ENCODE measurements at regions not wholly inside any gene's neighbourhood (a gene's known extent, or its start where the extent isn't known, plus 50 kb on each side); places are given as distances from the start of the nearest gene placed in this dataset.

DNA sequence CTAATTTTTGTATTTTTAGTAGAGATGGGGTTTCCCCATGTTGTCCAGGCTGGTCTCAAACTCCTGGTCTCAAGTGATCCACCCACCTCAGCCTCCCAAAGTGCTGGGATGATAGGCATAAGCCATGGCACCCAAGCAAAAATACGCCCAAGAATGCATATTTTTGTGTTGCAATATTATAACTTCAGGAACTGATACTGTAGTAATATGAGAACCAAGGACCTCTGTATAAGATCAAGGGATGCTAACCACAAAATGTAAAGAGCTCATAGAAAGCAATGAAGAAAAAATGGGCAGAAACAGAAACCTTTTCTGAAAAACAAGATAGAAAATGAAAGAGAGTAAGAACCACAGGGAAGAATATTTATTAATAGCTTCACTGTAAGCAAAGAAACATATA lies 183.6 kb upstream of the RPL38 start:
- no CpG with 5 or more reads among the region's 1 CpG for WGBS (ENCODE audit: insufficient coverage)
- H3K4me1 ChIP-seq (ENCODE audit: control insufficient read depth, insufficient read depth, low read length): peaks cover 39% of the 10 kb centered on the region
- H3K27ac ChIP-seq (ENCODE audit: low read depth, low read length): no peak overlapping the region
- no peaks in the 10 kb centered on the region for H3K9me3 ChIP-seq (ENCODE audit: control insufficient read depth, insufficient read depth, low read length)
- H3K36me3 ChIP-seq (ENCODE audit: control insufficient read depth, insufficient read depth, low read length): no peaks in the 10 kb centered on the region
- no peak for DNase-seq (ENCODE audit: low read depth in 4 of 6, low spot score in 6 of 6)
- no peak overlapping the region for H3K4me3 ChIP-seq (ENCODE audit: low read depth, low read length)
- peaks cover 3% of the 10 kb centered on the region for H3K27me3 ChIP-seq (ENCODE audit: control insufficient read depth, insufficient read depth, low read length)

DNA sequence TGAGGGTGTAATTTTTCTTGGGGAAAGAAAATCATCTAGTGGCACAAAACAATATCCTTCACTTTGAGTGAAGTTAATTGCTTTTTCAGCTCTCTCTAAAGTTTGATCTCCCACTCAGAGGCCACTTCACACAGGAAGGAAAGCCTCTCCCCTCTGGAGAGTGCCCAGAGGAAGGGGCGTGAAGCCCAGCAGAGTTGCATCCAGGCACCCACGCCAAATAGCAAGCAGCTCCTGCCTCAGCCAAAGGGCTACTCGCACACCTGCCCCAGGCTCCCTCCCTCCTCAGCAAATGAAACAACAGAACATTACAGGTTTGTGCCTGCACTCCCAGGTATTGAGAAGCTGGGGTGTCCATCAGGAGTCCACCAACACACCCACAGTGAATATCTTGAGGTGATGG lies 183.0 kb upstream of the RPL38 start:
- H3K27ac ChIP-seq (ENCODE audit: low read depth, low read length): no peak overlapping the region
- no peaks in the 10 kb centered on the region for H3K36me3 ChIP-seq (ENCODE audit: control insufficient read depth, insufficient read depth, low read length)
- H3K4me1 ChIP-seq (ENCODE audit: control insufficient read depth, insufficient read depth, low read length): peaks cover 40% of the 10 kb centered on the region
- 46% methylated on average over 2 of the region's 3 CpGs for WGBS (ENCODE audit: insufficient coverage)
- peaks cover 3% of the 10 kb centered on the region for H3K27me3 ChIP-seq (ENCODE audit: control insufficient read depth, insufficient read depth, low read length)
- no peak for DNase-seq (ENCODE audit: low read depth in 4 of 6, low spot score in 6 of 6)
- H3K9me3 ChIP-seq (ENCODE audit: control insufficient read depth, insufficient read depth, low read length): no peaks in the 10 kb centered on the region
- no peak overlapping the region for H3K4me3 ChIP-seq (ENCODE audit: low read depth, low read length)

DNA sequence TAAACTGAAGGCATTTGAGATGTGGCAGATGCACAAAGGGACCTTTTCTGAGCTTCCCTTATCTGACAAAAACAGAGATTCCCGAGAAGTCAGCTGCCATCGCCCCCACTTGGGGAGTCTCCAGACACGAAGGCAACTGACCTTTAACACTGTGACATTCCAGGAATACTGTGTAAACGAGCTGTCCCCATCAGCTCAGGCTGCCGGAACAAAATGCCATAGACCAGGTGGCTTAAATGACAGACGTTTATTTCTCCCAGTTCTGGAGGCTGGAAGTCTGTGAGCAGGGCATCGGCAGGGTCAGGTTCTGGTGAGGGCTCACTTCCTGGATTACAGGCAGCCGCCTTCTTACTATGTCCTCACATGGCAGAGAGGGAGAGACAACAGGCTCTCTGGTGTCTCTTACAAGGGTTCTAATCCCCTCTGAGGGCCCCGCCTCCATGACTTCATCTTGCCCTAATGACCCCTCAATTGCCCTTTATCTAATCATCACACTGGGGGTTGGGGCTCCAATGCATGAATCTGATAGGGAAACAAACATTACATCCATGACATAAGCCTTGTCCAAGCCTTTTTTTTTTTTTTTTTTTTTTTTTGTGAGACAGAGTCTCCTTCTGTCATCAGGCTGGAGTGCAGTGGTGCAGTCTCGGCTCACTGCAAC lies 178.5 kb upstream of the RPL38 start:
- no peaks in the 10 kb centered on the region for H3K9me3 ChIP-seq (ENCODE audit: control insufficient read depth, insufficient read depth, low read length)
- no peaks in the 10 kb centered on the region for H3K36me3 ChIP-seq (ENCODE audit: control insufficient read depth, insufficient read depth, low read length)
- peaks cover 10% of the 10 kb centered on the region for H3K4me1 ChIP-seq (ENCODE audit: control insufficient read depth, insufficient read depth, low read length)
- H3K4me3 ChIP-seq (ENCODE audit: low read depth, low read length): no peak overlapping the region
- H3K27me3 ChIP-seq (ENCODE audit: control insufficient read depth, insufficient read depth, low read length): no peaks in the 10 kb centered on the region
- no peak overlapping the region for H3K27ac ChIP-seq (ENCODE audit: low read depth, low read length)
- WGBS (ENCODE audit: insufficient coverage): 33% methylated on average over 7 of the region's 10 CpGs
- DNase-seq (ENCODE audit: low read depth in 4 of 6, low spot score in 6 of 6): no peak

DNA sequence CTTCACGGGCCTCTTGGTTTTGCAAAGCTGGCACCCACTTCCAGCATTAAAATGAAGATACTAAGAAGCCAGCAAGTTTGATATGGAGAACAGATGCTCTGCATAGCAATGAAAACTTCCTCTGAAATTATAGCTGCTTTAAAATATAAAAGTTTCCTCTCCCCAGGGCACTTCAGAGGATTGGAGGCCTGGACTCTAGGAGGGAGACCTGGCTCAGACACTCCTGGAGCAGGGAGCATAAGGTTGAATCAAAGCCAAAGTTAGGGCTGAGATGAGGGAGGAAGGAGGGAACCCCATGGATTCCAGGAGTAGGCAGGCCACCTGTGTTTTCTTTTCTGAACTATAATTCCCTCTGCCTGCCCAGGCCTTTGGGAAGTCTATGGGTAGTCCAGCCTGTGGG lies 176.0 kb upstream of the RPL38 start:
- H3K4me3 ChIP-seq (ENCODE audit: low read depth, low read length): no peak overlapping the region
- WGBS (ENCODE audit: insufficient coverage): no CpG with 5 or more reads among the region's 1 CpG
- H3K4me1 ChIP-seq (ENCODE audit: control insufficient read depth, insufficient read depth, low read length): peaks cover 22% of the 10 kb centered on the region
- peak in 1 of 6 donors; percentile 76 for DNase-seq (ENCODE audit: low read depth in 4 of 6, low spot score in 6 of 6)
- H3K27ac ChIP-seq (ENCODE audit: low read depth, low read length): no peak overlapping the region
- H3K36me3 ChIP-seq (ENCODE audit: control insufficient read depth, insufficient read depth, low read length): no peaks in the 10 kb centered on the region
- H3K9me3 ChIP-seq (ENCODE audit: control insufficient read depth, insufficient read depth, low read length): no peaks in the 10 kb centered on the region
- no peaks in the 10 kb centered on the region for H3K27me3 ChIP-seq (ENCODE audit: control insufficient read depth, insufficient read depth, low read length)

DNA sequence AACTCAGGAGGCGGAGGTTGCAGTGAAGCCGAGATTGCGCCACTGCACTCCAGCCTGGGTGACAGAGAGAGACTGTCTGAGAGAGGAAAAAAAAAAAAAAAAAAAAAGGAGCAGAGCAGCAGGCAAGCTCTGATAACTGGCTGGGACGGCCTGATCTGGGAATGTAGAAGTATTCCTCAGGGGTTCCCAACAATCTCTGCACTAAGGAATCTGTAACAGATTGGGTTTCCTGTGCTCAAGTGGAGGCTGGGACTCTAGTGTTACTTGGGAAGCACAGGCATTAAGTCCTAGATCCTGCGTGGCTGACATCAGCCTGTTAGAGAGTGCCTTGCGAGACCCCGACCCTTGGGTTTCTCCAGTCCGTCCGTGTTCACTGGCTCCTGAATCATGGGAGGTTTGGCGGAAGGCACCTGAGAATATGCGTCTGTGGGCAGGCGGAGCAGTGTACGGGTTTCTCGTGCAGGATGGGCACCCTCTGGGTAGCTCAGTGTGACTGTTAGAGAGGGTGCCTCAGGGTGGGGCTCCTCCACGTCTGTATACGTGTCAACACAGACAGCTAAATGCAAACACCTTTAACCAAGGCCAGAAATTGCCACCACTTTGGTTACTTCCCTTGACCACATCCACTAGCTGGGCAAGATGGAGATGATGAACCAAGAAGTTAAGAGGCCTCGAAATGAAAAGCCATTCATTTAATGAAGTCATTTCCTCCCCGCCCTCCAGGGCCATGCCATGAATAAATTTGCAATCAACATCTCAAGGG lies 174.9 kb upstream of the RPL38 start:
- Histone ChIP-seq H3K27me3 (ENCODE audit: control insufficient read depth, insufficient read depth, low read length) (no peaks in the 10 kb centered on the region), H3K4me3 (ENCODE audit: low read depth, low read length) (no peak overlapping the region), H3K27ac (ENCODE audit: low read depth, low read length) (no peak overlapping the region), H3K36me3 (ENCODE audit: control insufficient read depth, insufficient read depth, low read length) (no peaks in the 10 kb centered on the region), H3K4me1 (ENCODE audit: control insufficient read depth, insufficient read depth, low read length) (peaks cover 24% of the 10 kb centered on the region), H3K9me3 (ENCODE audit: control insufficient read depth, insufficient read depth, low read length) (no peaks in the 10 kb centered on the region)
- no peak for DNase-seq (ENCODE audit: low read depth in 4 of 6, low spot score in 6 of 6)
- WGBS (ENCODE audit: insufficient coverage): 88% methylated on average over 16 of the region's 18 CpGs

DNA sequence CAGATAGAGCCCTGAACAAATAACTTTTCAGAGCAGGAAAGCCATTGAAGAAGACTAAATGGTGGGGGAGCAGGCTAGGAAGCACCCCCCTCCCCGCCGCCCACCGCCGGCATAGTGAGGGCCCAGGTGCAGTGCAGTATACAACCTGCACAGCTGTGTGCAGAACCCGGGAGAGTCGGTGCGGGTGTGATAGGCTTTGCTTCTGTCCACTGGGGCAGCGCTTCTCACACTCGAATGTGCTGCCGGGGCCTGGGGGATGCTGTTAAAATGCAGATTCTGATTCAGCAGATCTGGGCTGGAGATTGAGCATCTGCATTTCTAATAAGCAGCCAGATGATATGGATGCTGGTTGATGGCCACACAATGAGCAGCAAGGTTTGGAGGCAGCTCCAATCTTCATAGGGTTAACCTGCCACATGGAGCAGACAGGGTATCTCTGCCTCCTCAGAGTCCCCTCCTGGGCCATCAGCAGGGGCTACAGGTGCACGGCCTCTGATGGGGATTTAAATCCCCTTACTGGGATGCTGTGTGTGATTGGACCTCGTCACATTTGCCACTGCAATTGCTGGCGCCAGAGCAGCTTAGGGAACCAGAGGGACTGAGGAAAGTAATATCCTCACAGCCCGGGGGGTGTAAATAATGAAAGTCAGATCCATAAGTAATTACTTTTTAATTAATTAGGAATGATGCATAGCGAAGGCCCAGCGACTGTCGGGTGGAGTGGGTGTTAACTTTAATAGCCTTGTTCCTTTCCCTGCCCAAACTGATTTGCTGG lies 172.0 kb upstream of the RPL38 start:
- no peaks in the 10 kb centered on the region for H3K36me3 ChIP-seq (ENCODE audit: control insufficient read depth, insufficient read depth, low read length)
- H3K4me3 ChIP-seq (ENCODE audit: low read depth, low read length): no peak overlapping the region
- no peaks in the 10 kb centered on the region for H3K9me3 ChIP-seq (ENCODE audit: control insufficient read depth, insufficient read depth, low read length)
- H3K27me3 ChIP-seq (ENCODE audit: control insufficient read depth, insufficient read depth, low read length): no peaks in the 10 kb centered on the region
- H3K27ac ChIP-seq (ENCODE audit: low read depth, low read length): no peak overlapping the region
- 52% methylated on average over 11 of the region's 17 CpGs for WGBS (ENCODE audit: insufficient coverage)
- peak in 1 of 6 donors; percentile 72 for DNase-seq (ENCODE audit: low read depth in 4 of 6, low spot score in 6 of 6)
- peaks cover 19% of the 10 kb centered on the region for H3K4me1 ChIP-seq (ENCODE audit: control insufficient read depth, insufficient read depth, low read length)

DNA sequence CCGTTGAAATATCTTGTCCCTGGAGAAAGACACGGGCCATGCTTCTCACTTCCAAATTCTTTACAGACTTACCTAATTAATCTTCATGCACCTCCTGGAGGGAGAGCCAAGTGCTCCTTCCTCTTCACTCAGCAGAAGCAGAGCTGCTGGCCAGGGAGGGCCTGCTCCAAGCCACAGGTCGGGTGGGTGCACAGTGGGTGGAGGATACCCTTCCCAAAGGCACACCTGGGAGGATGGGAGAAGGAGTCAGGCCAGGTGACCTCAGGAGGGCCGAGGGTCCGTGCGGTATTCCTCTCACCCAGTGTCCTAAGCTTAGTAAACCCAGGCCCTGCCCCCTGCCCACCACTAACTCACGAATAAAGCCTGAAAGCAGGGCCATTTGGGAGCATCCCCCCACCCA lies 171.3 kb upstream of the RPL38 start:
- Histone ChIP-seq H3K36me3 (ENCODE audit: control insufficient read depth, insufficient read depth, low read length) (no peaks in the 10 kb centered on the region), H3K9me3 (ENCODE audit: control insufficient read depth, insufficient read depth, low read length) (no peaks in the 10 kb centered on the region), H3K27me3 (ENCODE audit: control insufficient read depth, insufficient read depth, low read length) (no peaks in the 10 kb centered on the region), H3K4me3 (ENCODE audit: low read depth, low read length) (no peak overlapping the region), H3K27ac (ENCODE audit: low read depth, low read length) (no peak overlapping the region), H3K4me1 (ENCODE audit: control insufficient read depth, insufficient read depth, low read length) (peaks cover 26% of the 10 kb centered on the region)
- WGBS (ENCODE audit: insufficient coverage): 8% methylated on average over 2 of the region's 7 CpGs
- DNase-seq (ENCODE audit: low read depth in 4 of 6, low spot score in 6 of 6): no peak

DNA sequence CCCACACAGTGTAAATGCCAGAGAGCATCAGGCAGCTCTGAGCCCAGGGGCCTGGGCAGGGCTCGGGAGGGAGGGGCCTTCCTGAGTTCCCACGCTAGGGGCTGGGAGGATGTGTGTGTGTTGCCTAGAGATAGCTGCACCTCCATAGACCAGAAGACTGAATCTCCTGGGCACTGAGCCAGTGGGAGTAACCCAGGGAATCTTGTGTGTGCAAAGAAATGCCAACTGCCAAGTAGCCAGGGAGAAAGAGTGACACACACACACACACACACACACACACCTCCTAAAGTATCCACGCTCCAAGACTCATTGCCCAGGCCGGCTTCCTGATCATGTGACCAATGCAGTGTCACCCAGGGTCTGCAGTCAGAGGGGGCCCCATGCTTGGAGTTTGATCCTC lies 166.2 kb upstream of the RPL38 start:
- peak in 5 of 6 donors; percentile 77 to 93 (median 82) for DNase-seq (ENCODE audit: low read depth in 4 of 6, low spot score in 6 of 6)
- peak overlapping the region; percentile 25 for H3K27ac ChIP-seq (ENCODE audit: low read depth, low read length)
- WGBS (ENCODE audit: insufficient coverage): 0% methylated on average over 2 of the region's 4 CpGs

DNA sequence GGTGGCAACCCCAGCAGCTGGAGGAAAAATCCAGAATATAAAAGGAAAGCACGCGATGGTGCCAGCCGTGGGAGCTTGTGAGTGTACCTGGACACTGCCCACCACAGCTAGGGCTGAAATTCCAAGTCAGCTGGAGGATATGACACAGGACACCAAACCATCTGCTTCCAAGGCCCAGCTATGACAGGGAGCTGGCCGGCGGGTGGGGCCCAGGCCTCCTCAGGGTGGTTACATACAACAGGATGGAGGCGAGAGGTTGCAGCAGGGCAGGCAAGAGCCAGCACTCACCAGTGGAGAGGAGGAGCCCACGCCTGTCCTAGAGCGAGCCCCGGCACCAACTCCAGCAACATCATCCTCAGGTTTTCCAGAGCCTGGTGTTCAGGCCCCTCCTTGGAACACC lies 163.2 kb upstream of the RPL38 start:
- H3K4me3 ChIP-seq (ENCODE audit: low read depth, low read length): no peak overlapping the region
- H3K4me1 ChIP-seq (ENCODE audit: control insufficient read depth, insufficient read depth, low read length): peaks cover 42% of the 10 kb centered on the region
- DNase-seq (ENCODE audit: low read depth in 4 of 6, low spot score in 6 of 6): no peak
- WGBS (ENCODE audit: insufficient coverage): 97% methylated on average over 9 of the region's 9 CpGs
- H3K36me3 ChIP-seq (ENCODE audit: control insufficient read depth, insufficient read depth, low read length): no peaks in the 10 kb centered on the region
- H3K27me3 ChIP-seq (ENCODE audit: control insufficient read depth, insufficient read depth, low read length): no peaks in the 10 kb centered on the region
- no peak overlapping the region for H3K27ac ChIP-seq (ENCODE audit: low read depth, low read length)
- no peaks in the 10 kb centered on the region for H3K9me3 ChIP-seq (ENCODE audit: control insufficient read depth, insufficient read depth, low read length)

More for the DNA sequence above, 166.2 kb upstream of the RPL38 start:
- Histone ChIP-seq H3K4me3 (ENCODE audit: low read depth, low read length) (no peak overlapping the region), H3K27me3 (ENCODE audit: control insufficient read depth, insufficient read depth, low read length) (no peaks in the 10 kb centered on the region), H3K9me3 (ENCODE audit: control insufficient read depth, insufficient read depth, low read length) (no peaks in the 10 kb centered on the region), H3K4me1 (ENCODE audit: control insufficient read depth, insufficient read depth, low read length) (peaks cover 33% of the 10 kb centered on the region), H3K36me3 (ENCODE audit: control insufficient read depth, insufficient read depth, low read length) (no peaks in the 10 kb centered on the region)

All from spinal cord (tissue), 9 donors.